Endothelial cell of umbilical vein (primary cell): ENCODE measurements at regions not wholly inside any gene's neighbourhood (a gene's known extent, or its start where the extent isn't known, plus 50 kb on each side); places are given as distances from the start of the nearest gene placed in this dataset.
A peak's percentile ranks its signal among the peaks of the same experiment; 100 is the strongest.

Experiments used
- BruUV-seq: library from RNA; stranded (reverse); fragments of 400-500 nt; replicated peaks from 2 replicates; lab custom pipeline; 2021; lab: Mats Ljungman, UMichigan
- CTCF ChIA-PET: fragments of 300-600, 350-600 bp; sonication (Branson Sonifier 250); formaldehyde crosslinking; loops from one replicate; lab custom pipeline; 2021; ENCODE audit warnings: antibody characterized with exemption, inconsistent platforms; lab: Charles Lee
- POLR2A ChIA-PET: fragments of 300-600, 350-600 bp; sonication (Branson Sonifier 250); formaldehyde crosslinking; loops from one replicate; lab custom pipeline; 2021; ENCODE audit warnings: antibody characterized with exemption, inconsistent platforms; lab: Charles Lee
- DNase-seq: peaks from one replicate; pipeline ENCODE4 v3.0.0-alpha.2; 2011; ENCODE audit warnings: low read depth, low spot score
- FAIRE-seq: peaks from 2 replicates; lab custom pipeline; 2011; peaks lifted over from hg19 to GRCh38; lab: Jason Lieb, UNC
- H2AFZ ChIP-seq: 2 replicates; pipeline ENCODE4 v1.6.0; 2012; ENCODE audit warnings: low read depth, low read length, control low read depth, inconsistent platforms
- H3K27ac ChIP-seq: 2 replicates; pipeline ENCODE4 v1.5.1; 2011; ENCODE audit warnings: low read depth, mild to moderate bottlenecking, control low read depth, low read length, moderate library complexity; ENCODE audit not compliant: insufficient read depth
- H3K27me3 ChIP-seq, 2 experiments: 2 replicates each; pipeline versions ENCODE4 v1.6.0 to v1.6.1; 2011; ENCODE audit warnings: low read length in 2 of 2, mixed read lengths in 1 of 2; ENCODE audit not compliant: control insufficient read depth in 2 of 2, insufficient read depth in 2 of 2
- H3K36me3 ChIP-seq, 2 experiments: 2 replicates in 1 of 2; 3 replicates in 1 of 2; pipeline ENCODE4 v1.5.1; 2011; ENCODE audit warnings: low read length in 2 of 2, mild to moderate bottlenecking in 1 of 2, moderate library complexity in 1 of 2; ENCODE audit not compliant: control insufficient read depth in 2 of 2, insufficient read depth in 2 of 2; ENCODE audit errors: extremely low read depth in 1 of 2
- H3K4me1 ChIP-seq: 3 replicates; pipeline ENCODE4 v1.5.1; 2011; ENCODE audit warnings: mild to moderate bottlenecking, low read length; ENCODE audit not compliant: control insufficient read depth, insufficient read depth; ENCODE audit errors: extremely low read depth
- H3K4me2 ChIP-seq: 2 replicates; pipeline ENCODE4 v1.6.1; 2011; ENCODE audit warnings: low read length, control low read depth, mixed read lengths; ENCODE audit not compliant: insufficient read depth
- H3K4me3 ChIP-seq, 3 experiments: fragments of 200-600 bp in 1 of 3; sonication (generic), shearing (Covaris generic) in 1 of 3; replicated peaks in 1 of 3; 2 replicates each; pipeline ENCODE4 v1.5.1; 2011 to 2016; ENCODE audit warnings: control low read depth in 3 of 3, low read length in 3 of 3, mild to moderate bottlenecking in 2 of 3, inconsistent platforms in 1 of 3, low read depth in 1 of 3, moderate library complexity in 1 of 3; ENCODE audit not compliant: insufficient read depth in 1 of 3
- H3K79me2 ChIP-seq: 2 replicates; pipeline ENCODE4 v1.6.0; 2012; ENCODE audit warnings: low read length, inconsistent platforms; ENCODE audit not compliant: control insufficient read depth, insufficient read depth
- H3K9ac ChIP-seq: replicated peaks from 2 replicates; pipeline ENCODE3; 2011; ENCODE audit warnings: low read length, control low read depth; ENCODE audit not compliant: insufficient read depth; ENCODE audit errors: extremely low read depth
- H3K9me1 ChIP-seq: replicated peaks from 3 replicates; pipeline ENCODE4 v1.6.0; 2011; ENCODE audit warnings: mild to moderate bottlenecking, low read length; ENCODE audit not compliant: control insufficient read depth, insufficient read depth; ENCODE audit errors: extremely low read depth
- H3K9me3 ChIP-seq: replicated peaks from 2 replicates; pipeline ENCODE4 v1.5.1; 2012; ENCODE audit warnings: low read length, inconsistent platforms; ENCODE audit not compliant: control insufficient read depth, insufficient read depth
- H4K20me1 ChIP-seq: replicated peaks from 2 replicates; pipeline ENCODE3; 2011; ENCODE audit warnings: mild to moderate bottlenecking, low read length; ENCODE audit not compliant: control insufficient read depth, insufficient read depth; ENCODE audit errors: extremely low read depth
- EZH2 ChIP-seq: IDR thresholded peaks from 2 replicates; pipeline ENCODE4 v1.6.1; 2012; ENCODE audit warnings: borderline replicate concordance, low read depth, mild to moderate bottlenecking, moderate library complexity, low read length, inconsistent platforms; ENCODE audit not compliant: severe bottlenecking
- FOS ChIP-seq: IDR thresholded peaks from 2 replicates; pipeline ENCODE4 v1.6.1; 2011; ENCODE audit warnings: mild to moderate bottlenecking, low read length, moderate library complexity, borderline replicate concordance; ENCODE audit not compliant: insufficient read depth
- GATA2 ChIP-seq: IDR thresholded peaks from 2 replicates; pipeline ENCODE4 v1.7.0; 2011; ENCODE audit warnings: low read depth, mild to moderate bottlenecking, moderate library complexity, mixed read lengths, low read length; ENCODE audit not compliant: insufficient read length, insufficient read depth
- JUN ChIP-seq: IDR thresholded peaks from 2 replicates; pipeline ENCODE4 v1.6.1; 2011; ENCODE audit warnings: borderline replicate concordance, low read depth; ENCODE audit not compliant: insufficient read length, insufficient read depth
- MYC ChIP-seq: IDR thresholded peaks from one replicate; pipeline ENCODE4 v1.6.1; 2011; ENCODE audit warnings: mild to moderate bottlenecking, low read depth, low read length
- POLR2A ChIP-seq: IDR thresholded peaks from 2 replicates; pipeline ENCODE4 v1.6.1; 2012; ENCODE audit warnings: low read depth, mild to moderate bottlenecking, control low read depth, low read length
- POLR2AphosphoS5 ChIP-seq: IDR thresholded peaks from 2 replicates; pipeline ENCODE4 v1.6.1; 2012; ENCODE audit warnings: low read depth, mild to moderate bottlenecking, control low read depth, low read length, moderate library complexity; ENCODE audit not compliant: insufficient read depth
- dilution Hi-C: fragments of 300-500 bp; cut with MboI; formaldehyde crosslinking; loops from one replicate; pipeline ENCODE4 v1.15.0; 2019; ENCODE audit warnings: low sequenced_read_pairs; ENCODE audit not compliant: extremely low pct_ligation_motif_present
- intact Hi-C: fragments of 100-400 bp; cut with micrococcal nuclease; formaldehyde crosslinking; loops from one replicate; pipeline ENCODE4 v1.10.0; 2022
- TF ChIP-seq, protein P1 (sequence below), 2 donors: IDR thresholded peaks; 1 replicate in 1 of 2; 2 replicates in 1 of 2; pipeline ENCODE4 v1.5.1; 2011; ENCODE audit warnings: low read length in 2 of 2, mild to moderate bottlenecking in 2 of 2, moderate library complexity in 2 of 2, control low read depth in 1 of 2, inconsistent platforms in 1 of 2, low read depth in 1 of 2; ENCODE audit not compliant: insufficient read depth in 1 of 2; ENCODE audit errors: extremely low read depth in 1 of 2
- TF ChIP-seq, protein P2 (sequence below): IDR thresholded peaks from 2 replicates; pipeline ENCODE4 v1.6.1; 2011; ENCODE audit not compliant: insufficient read depth, insufficient read length

DNA sequence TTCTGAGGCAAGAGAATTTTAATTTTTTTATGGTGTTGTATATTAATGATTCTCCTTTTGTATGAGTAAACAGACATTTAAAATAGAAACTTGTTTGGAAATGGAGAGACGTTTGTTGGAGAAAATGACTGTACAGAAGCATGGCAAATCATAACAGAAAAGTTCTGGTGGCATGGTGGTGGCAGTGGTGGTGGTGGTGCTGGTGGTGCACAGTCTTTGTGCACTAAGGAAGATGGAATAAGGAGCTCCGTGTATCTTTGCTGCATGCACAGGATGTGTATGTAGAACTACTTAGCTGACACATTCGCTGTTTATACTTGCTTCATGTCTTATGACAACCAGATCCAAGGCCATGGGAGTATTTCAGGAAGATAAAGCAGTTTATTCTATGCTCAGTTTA lies 294.9 kb downstream of the UTRN start:
- no peak overlapping the region for H3K27ac ChIP-seq
- POLR2A ChIA-PET, result no interaction called here
- no peak overlapping the region for H2AFZ ChIP-seq
- H3K27me3 ChIP-seq, result no peaks in the 10 kb centered on the region
- no peak overlapping the region for H3K4me2 ChIP-seq
- no peak overlapping the region for H3K4me3 ChIP-seq
- H3K9me3 ChIP-seq, result no peaks in the 10 kb centered on the region
- no peaks in the 10 kb centered on the region for H3K79me2 ChIP-seq
- CTCF ChIA-PET, result interaction anchor here (1.0 kb wide), 1 partner anchor 13 kb away, joined by 4 read pairs; no protein-coding TSS in a partner anchor
- H4K20me1 ChIP-seq, result peaks cover 2% of the 10 kb centered on the region
- H3K9ac ChIP-seq, result no peak overlapping the region
- peaks cover 8 to 10% of the 10 kb centered on the region in 2 experiments for H3K36me3 ChIP-seq
- no peaks in the 10 kb centered on the region for H3K9me1 ChIP-seq
- FAIRE-seq (no peak), DNase-seq (no peak)
- intact Hi-C loops, result loop anchor here (10.0 kb wide), 2 partner anchors 265 to 555 kb away; no protein-coding TSS in a partner anchor
- H3K4me1 ChIP-seq, result peaks cover 7% of the 10 kb centered on the region
- no TSS peak for BruUV-seq
- dilution Hi-C loops, result no loop called here
- TF ChIP-seq GATA2, result no peak
- TF ChIP-seq POLR2A, result no peak

DNA sequence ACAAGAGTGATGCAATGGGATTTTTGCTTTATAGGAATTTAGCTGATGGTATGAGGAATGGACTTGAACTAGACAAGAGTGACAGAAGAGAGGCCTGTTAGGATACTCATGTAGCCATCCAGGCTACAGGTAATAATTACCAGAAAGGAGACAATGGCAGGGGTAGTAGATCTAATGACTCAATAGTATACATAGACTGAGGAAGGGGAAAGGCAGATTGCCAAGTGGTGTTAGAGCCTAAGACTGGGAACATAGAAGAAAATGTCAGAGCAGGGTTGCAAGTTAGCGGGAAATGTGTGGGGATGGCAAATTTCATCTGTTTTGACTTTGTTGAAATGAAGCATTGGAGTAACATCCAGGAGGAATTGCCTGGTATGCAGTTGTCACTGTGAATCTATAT lies 295.6 kb downstream of the UTRN start:
- intact Hi-C loops, result loop anchor here (10.0 kb wide), 2 partner anchors 264 to 554 kb away; no protein-coding TSS in a partner anchor
- BruUV-seq, result no TSS peak

More for the DNA sequence above, 295.6 kb downstream of the UTRN start:
- no peaks in the 10 kb centered on the region for H3K79me2 ChIP-seq
- no peak overlapping the region for H3K27ac ChIP-seq
- peak; percentile 52 for DNase-seq
- no peak overlapping the region for H3K4me3 ChIP-seq
- no peak overlapping the region for H3K9ac ChIP-seq
- H3K4me2 ChIP-seq, result no peak overlapping the region
- H4K20me1 ChIP-seq, result peaks cover 4% of the 10 kb centered on the region
- ChIA-PET POLR2A (no interaction called here), CTCF (interaction anchor here (1.0 kb wide), 1 partner anchor 14 kb away, joined by 4 read pairs; no protein-coding TSS in a partner anchor)
- peaks cover 7% of the 10 kb centered on the region for H3K4me1 ChIP-seq
- dilution Hi-C loops, result no loop called here
- H3K27me3 ChIP-seq, result no peaks in the 10 kb centered on the region
- no peak overlapping the region for H2AFZ ChIP-seq
- no peak for FAIRE-seq
- peaks cover 8 to 10% of the 10 kb centered on the region in 2 experiments for H3K36me3 ChIP-seq
- TF ChIP-seq EZH2 (no peak), GATA2 (no peak), POLR2A (no peak), FOS (no peak), JUN (no peak), MYC (no peak), POLR2AphosphoS5 (no peak)
- TF ChIP-seq, protein P1, sequence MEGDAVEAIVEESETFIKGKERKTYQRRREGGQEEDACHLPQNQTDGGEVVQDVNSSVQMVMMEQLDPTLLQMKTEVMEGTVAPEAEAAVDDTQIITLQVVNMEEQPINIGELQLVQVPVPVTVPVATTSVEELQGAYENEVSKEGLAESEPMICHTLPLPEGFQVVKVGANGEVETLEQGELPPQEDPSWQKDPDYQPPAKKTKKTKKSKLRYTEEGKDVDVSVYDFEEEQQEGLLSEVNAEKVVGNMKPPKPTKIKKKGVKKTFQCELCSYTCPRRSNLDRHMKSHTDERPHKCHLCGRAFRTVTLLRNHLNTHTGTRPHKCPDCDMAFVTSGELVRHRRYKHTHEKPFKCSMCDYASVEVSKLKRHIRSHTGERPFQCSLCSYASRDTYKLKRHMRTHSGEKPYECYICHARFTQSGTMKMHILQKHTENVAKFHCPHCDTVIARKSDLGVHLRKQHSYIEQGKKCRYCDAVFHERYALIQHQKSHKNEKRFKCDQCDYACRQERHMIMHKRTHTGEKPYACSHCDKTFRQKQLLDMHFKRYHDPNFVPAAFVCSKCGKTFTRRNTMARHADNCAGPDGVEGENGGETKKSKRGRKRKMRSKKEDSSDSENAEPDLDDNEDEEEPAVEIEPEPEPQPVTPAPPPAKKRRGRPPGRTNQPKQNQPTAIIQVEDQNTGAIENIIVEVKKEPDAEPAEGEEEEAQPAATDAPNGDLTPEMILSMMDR (IDR thresholded peaks at IDR 0.05; ENCODE audit: extremely low read depth in 1 of 2, insufficient read depth in 1 of 2, low read depth in 1 of 2, low read length in 2 of 2), result no peak
- TF ChIP-seq, protein P2, sequence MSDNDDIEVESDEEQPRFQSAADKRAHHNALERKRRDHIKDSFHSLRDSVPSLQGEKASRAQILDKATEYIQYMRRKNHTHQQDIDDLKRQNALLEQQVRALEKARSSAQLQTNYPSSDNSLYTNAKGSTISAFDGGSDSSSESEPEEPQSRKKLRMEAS, result no peak
- no peaks in the 10 kb centered on the region for H3K9me1 ChIP-seq
- H3K9me3 ChIP-seq, result no peaks in the 10 kb centered on the region
